Frontal cortex (tissue), 3 donors: ENCODE measurements at regions not wholly inside any gene's neighbourhood (a gene's known extent, or its start where the extent isn't known, plus 50 kb on each side); places are given as distances from the start of the nearest gene placed in this dataset.
"Not testable (repeated sequence)": the region's sequence is repeated elsewhere in the genome, so short reads cannot be mapped to it uniquely, and the experiment has no call there.

Experiments used
- DNase-seq, 2 donors: peaks; one replicate each; pipeline ENCODE4 v3.0.0; 2012; ENCODE audit warnings: low spot score in 2 of 2
- FAIRE-seq: peaks from 2 replicates; lab custom pipeline; 2012; peaks lifted over from hg19 to GRCh38; lab: Jason Lieb, UNC
- donor health status: control.
- donor health status: control.
- donor health status: control.

GRCh38 chr4:30518211-30518610, 202.0 kb upstream of the PCDH7 start:
- FAIRE-seq = no peak
- no peak for DNase-seq

DNA sequence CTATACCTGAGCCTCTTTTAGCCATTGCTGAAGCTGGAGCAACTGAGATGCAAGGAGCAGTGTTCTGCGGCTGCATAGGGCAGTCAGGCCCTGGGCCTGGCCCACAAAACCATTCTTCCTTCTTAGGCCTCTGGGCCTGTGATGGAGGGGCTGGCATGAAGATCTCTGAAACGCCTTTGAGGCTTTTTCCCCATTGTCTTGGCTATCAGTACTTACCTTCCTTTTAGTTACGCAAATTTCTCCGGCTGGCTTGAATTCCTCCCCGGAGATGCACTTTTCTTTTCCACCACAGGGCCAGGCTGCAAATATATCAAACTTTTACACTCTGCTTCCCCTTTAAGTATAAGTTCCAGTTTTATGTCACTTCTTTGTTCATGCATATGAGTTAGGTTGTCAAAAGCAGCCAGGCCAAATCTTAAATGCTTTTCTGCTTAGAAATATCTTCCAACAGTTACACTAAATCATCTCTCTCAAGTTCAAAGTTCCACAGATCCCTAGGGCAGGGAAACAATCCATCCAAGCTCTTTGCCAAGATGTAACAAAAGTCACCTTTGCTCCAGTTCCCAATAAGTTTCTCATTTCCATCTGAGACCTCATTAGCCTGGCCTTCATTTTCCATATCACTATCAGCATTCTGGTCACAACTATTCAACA, 194.4 kb upstream of the PCDH7 start:
- DNase-seq (no peak), FAIRE-seq (no peak)

- FAIRE-seq (no peak), DNase-seq (no peak)
Observed at GRCh38 chr4:30535255-30535654, 184.9 kb upstream of the PCDH7 start.

DNA sequence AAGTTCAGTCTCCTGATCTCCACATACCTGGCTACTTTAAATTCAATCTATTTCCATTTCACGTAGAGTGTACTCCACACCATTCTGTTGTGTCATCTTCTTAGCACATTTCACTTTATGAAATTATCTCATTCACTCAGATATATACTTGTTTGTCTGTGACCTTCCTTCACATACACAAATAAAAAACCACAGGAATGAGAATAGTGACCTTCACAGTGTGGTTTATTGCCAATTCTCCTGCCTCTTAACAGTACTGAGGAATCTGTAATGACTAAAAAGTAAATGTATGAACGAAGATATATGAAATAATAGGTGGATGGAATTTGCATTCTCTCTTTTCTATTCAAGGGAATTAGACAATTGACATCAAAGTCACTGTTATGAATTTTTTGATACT, 183.9 kb upstream of the PCDH7 start:
- DNase-seq = no peak

DNA sequence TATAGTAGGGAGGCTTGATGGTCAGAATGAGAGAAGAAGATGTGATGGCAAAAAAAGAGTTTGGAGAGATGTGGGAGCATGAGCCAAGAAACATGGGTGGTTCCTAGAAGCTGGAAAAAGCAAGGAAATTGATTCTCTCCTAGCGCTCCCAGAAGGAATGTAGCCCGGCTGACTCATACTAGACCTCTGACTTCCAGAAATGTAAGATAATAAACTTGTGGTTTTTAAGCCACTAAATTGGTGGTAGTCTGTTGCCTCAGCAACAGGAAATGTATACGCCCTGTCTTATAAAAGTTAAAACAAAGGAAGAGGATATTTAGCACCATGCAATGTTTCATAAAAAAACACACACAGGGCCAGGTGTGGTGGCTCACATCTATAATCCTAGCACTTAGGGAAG, 182.7 kb upstream of the PCDH7 start:
- FAIRE-seq (no peak), DNase-seq (no peak)

More for the DNA sequence above, 183.9 kb upstream of the PCDH7 start:
- FAIRE-seq = no peak

DNA sequence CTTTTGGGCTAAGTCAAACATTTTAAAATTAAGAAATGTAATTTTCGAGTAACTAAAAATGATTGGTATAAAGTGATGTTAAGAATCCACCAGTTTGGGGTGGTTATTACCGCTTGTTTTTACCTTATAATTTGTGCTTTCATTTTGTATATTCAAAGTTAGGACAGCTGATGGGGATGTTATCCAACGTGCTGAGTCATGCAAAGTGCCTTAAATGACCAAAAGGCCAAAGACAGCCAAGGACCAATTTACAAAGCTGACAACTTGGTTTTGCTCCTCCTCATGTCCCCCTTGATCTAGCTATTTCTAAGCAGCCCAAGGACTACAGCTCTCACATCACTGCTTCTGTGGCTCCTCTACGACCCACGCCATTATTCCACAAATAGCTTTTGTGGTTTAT, 181.4 kb upstream of the PCDH7 start:
- FAIRE-seq (no peak), DNase-seq (no peak)

- FAIRE-seq (no peak), DNase-seq (no peak)
Observed at GRCh38 chr4:30543057-30543456, 177.1 kb upstream of the PCDH7 start.

DNA sequence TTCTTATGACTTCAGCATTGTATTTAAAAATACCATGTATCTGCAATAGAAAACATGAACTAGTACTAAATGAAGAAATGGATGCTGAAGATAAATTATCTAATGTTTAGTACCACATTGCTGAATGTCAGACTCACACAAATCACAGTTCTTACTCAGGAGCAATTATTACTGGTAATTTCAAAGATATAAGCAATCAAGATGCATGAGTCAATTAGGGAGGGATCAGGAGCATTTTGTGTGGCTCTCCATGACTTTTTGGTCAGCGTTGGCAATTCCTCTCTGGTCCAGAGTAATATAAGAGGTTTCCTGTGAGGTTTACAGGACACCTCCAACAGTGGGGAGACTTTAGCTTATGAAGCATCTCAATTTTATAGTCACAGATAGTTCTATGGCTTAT, 167.0 kb upstream of the PCDH7 start:
- DNase-seq = no peak
- FAIRE-seq = no peak

GRCh38 chr4:30553706-30554105, 166.5 kb upstream of the PCDH7 start:
- FAIRE-seq = no peak
- no peak for DNase-seq

DNA sequence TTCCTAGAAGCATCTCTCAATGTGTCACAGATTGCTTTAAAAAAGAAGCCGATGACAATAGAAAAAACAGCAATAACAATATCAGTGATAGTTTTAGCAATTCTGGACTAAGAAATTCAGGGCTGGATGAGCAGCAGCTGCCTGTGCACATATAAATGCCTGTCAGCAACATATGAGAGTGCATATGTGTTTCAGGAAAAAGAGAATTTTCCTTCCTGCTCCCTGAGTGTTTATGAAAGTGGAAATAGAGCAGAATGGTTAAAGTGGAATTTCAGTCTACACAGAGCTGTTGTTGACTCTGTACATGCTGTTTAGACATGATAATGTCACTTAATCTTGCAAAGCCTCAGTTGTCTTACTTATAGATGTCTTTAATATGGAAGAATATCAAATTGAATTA, 164.4 kb upstream of the PCDH7 start:
- no peak for DNase-seq
- FAIRE-seq = no peak

GRCh38 chr4:30559481-30559880, 160.7 kb upstream of the PCDH7 start:
- no peak for DNase-seq
- FAIRE-seq = no peak

GRCh38 chr4:30586850-30587249, 133.3 kb upstream of the PCDH7 start:
- no peak for DNase-seq
- FAIRE-seq = no peak

DNA sequence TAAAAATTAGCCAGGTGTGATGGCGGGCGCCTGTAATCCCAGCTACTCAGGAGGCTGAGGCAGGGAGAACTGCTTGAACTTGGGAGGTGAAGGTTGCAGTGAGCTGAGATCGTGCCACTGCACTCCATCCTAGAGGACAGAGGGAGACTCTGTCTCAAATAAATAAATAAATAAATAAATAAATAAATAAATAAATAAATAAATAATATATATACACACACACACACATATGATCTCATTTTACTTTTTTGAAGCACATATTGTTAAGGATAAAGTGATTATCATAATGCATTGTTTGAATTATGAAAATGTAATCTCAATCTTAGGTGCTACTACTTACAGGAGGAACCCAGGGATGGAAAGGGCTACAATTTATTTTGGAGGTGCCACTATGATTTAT, 130.5 kb upstream of the PCDH7 start:
- not testable (repeated sequence) for FAIRE-seq, DNase-seq

- no peak for FAIRE-seq
- no peak for DNase-seq
Observed at GRCh38 chr4:30600246-30601017, 119.7 kb upstream of the PCDH7 start.

GRCh38 chr4:30601070-30601865, 118.9 kb upstream of the PCDH7 start:
- FAIRE-seq = no peak
- DNase-seq = no peak

DNA sequence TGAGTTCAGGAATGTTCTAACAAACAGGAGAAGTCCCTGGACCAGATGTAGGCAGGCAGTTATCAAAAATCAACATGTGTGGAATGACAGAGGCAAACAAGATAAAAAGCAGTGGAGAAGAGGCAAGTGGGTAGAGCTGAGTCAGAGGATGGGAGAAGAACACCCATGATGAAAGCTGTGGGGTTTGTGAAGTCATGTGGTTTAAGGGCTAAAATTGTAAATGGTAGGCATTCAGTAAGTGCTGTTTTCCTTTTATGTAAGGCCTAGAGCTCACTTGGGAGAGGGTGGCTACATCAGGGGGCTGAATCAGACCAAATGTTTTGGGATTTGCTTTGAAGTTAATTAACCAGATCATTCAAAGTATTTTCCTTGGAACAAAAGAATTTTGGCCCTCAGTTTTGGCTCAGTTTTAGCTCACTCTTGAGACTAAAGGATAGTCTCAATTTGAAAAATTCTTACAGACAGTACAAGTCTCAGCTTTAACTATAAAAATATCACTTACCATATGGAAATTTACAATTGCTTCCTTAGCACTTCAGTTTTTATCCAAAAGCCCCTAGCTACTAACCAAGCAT, 114.5 kb upstream of the PCDH7 start:
- FAIRE-seq (no peak), DNase-seq (no peak)

DNA sequence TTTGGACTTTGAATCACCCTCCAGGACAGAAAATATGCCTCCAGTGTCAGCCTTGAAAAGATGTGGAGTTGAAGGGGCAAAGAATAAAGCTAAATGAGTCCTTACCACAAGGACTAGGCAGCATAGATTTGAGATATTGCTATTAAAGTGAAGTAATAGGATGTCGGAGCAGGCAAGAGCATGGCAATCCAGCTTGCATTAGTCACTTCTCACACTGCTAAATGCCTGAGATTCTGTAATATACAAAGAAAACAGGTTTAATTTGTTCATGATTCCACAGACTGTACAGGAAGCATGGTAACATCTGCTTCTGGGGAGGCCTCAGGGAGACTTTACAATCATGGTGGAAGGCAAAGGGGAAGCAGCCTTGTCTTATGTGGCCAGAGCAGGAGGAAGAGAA, 109.8 kb upstream of the PCDH7 start:
- no peak for FAIRE-seq
- no peak for DNase-seq

GRCh38 chr4:30614771-30615170, 105.4 kb upstream of the PCDH7 start:
- DNase-seq = no peak
- FAIRE-seq = no peak

DNA sequence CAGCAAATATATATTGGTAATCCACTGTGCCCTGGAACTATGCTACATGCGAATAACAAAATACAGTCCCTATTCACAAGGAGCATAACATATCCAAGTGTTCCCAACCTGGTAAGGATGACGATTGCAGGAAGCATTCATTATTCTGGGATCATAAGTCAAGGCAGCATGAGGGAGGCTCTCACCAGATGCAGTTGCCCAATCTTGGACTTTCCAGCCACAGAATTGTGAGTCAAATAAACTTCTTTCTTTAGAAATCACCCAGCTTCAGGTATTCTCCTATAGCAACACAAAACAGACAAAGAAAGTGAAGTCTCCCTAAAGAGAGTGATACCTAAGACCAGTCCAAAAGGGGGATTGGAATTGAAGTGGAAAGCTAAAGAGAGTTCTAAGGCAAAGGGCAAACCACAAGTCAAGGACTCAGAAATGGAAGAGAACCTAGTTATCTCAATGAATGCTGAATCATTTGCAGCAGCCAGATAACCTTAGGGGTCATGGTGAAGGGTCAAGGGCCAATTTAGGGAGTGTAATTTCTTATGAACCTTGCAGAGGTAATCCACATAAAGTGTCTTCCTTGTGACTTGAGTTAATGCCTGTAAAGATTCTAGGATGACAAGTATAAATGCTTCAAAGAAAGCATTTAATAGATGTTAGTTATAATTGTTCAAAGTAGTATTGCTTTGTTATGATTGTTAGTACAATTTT, 103.1 kb upstream of the PCDH7 start:
- no peak for DNase-seq
- FAIRE-seq = no peak

DNA sequence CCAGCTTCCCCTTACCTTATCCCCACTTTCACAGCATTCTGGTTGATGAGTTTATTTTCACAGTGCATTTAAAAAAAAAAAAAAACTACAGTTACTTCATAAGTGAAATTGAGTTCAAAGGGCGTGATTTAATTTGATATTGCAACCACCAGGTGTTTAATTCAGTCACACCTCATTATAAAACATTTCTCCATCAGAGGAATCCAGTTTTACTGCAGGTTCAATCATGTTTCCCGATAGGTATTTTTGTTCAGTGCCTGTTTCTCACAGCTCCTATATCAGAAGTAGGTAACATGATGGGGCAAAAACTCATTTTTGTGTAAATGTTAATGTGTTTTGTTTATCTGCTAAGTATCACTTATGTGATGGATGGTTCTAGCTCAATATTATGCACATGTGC, 102.3 kb upstream of the PCDH7 start:
- DNase-seq (no peak), FAIRE-seq (no peak)
